Immature natural killer cell (primary cell): ENCODE measurements at regions not wholly inside any gene's neighbourhood (a gene's known extent, or its start where the extent isn't known, plus 50 kb on each side); places are given as distances from the start of the nearest gene placed in this dataset.

Source experiments
- DNase-seq, 3 donors: peaks; one replicate each; pipeline ENCODE4 v3.0.0; 2022; ENCODE audit warnings: mixed read lengths in 1 of 3
- H3K27ac Mint-ChIP-seq, 6 donors: one replicate each; pipeline ENCODE4 v1.8.0; 2020; ENCODE audit warnings: mixed read lengths in 6 of 6, mild to moderate bottlenecking in 5 of 6, inconsistent platforms in 4 of 6, moderate library complexity in 3 of 6
- H3K27me3 Mint-ChIP-seq, 3 donors: one replicate each; pipeline ENCODE4 v1.8.0; 2020 to 2021; ENCODE audit warnings: low read depth in 3 of 3, mild to moderate bottlenecking in 3 of 3, mixed read lengths in 3 of 3, moderate library complexity in 3 of 3, inconsistent platforms in 1 of 3
- H3K36me3 Mint-ChIP-seq, 3 donors: one replicate each; pipeline ENCODE4 v1.8.0; 2020; ENCODE audit warnings: mixed read lengths in 3 of 3, inconsistent platforms in 2 of 3, mild to moderate bottlenecking in 2 of 3
- H3K4me1 Mint-ChIP-seq, 2 donors: one replicate each; pipeline ENCODE4 v1.8.0; 2020; ENCODE audit warnings: inconsistent platforms in 2 of 2, mild to moderate bottlenecking in 2 of 2, mixed read lengths in 2 of 2, moderate library complexity in 1 of 2
- H3K4me3 Mint-ChIP-seq, 5 donors: one replicate each; pipeline ENCODE4 v1.8.0; 2020; ENCODE audit warnings: mild to moderate bottlenecking in 5 of 5, mixed read lengths in 5 of 5, inconsistent platforms in 3 of 5, moderate library complexity in 3 of 5
- H3K9me3 Mint-ChIP-seq, 6 donors: one replicate each; pipeline ENCODE4 v1.8.0; 2020; ENCODE audit warnings: mild to moderate bottlenecking in 6 of 6, mixed read lengths in 6 of 6, inconsistent platforms in 4 of 6, moderate library complexity in 3 of 6

- Mint-ChIP-seq H3K27ac (no peak overlapping the region), H3K36me3 (no peaks in the 10 kb centered on the region), H3K9me3 (no peaks in the 10 kb centered on the region), H3K27me3 (peaks cover 0 to 10% (median 3%) of the 10 kb centered on the region in 3 donors), H3K4me3 (no peak overlapping the region), H3K4me1 (no peaks in the 10 kb centered on the region)
- no peak for DNase-seq
Observed at GRCh38 chr21:38922474-38923235, 116.9 kb downstream of the ETS2 start.

GRCh38 chr21:38921511-38922251 is 116.0 kb downstream of the ETS2 start:
- no peak overlapping the region for H3K27ac Mint-ChIP-seq
- H3K9me3 Mint-ChIP-seq = no peaks in the 10 kb centered on the region
- H3K4me1 Mint-ChIP-seq = no peaks in the 10 kb centered on the region
- H3K4me3 Mint-ChIP-seq = no peak overlapping the region
- no peaks in the 10 kb centered on the region for H3K36me3 Mint-ChIP-seq
- no peak for DNase-seq
- H3K27me3 Mint-ChIP-seq = peaks cover 0 to 10% (median 3%) of the 10 kb centered on the region in 3 donors

GRCh38 chr21:38920631-38921398 is 115.1 kb downstream of the ETS2 start:
- Mint-ChIP-seq H3K27ac (no peak overlapping the region), H3K9me3 (no peaks in the 10 kb centered on the region), H3K4me1 (no peaks in the 10 kb centered on the region), H3K27me3 (peaks cover 0 to 10% (median 2%) of the 10 kb centered on the region in 3 donors), H3K4me3 (no peak overlapping the region), H3K36me3 (no peaks in the 10 kb centered on the region)
- no peak for DNase-seq

GRCh38 chr21:38918607-38919346 is 113.0 kb downstream of the ETS2 start:
- Mint-ChIP-seq H3K36me3 (no peaks in the 10 kb centered on the region), H3K9me3 (no peaks in the 10 kb centered on the region), H3K27me3 (peaks cover 0 to 10% (median 2%) of the 10 kb centered on the region in 3 donors), H3K4me3 (no peak overlapping the region), H3K4me1 (no peaks in the 10 kb centered on the region), H3K27ac (no peak overlapping the region)
- no peak for DNase-seq

GRCh38 chr21:38917043-38917774 is 111.5 kb downstream of the ETS2 start:
- no peaks in the 10 kb centered on the region for H3K36me3 Mint-ChIP-seq

GRCh38 chr21:38916214-38916964 is 110.7 kb downstream of the ETS2 start:
- Mint-ChIP-seq H3K4me3 (no peak overlapping the region), H3K27ac (no peak overlapping the region), H3K9me3 (no peaks in the 10 kb centered on the region), H3K4me1 (no peaks in the 10 kb centered on the region), H3K36me3 (no peaks in the 10 kb centered on the region), H3K27me3 (peaks cover 0 to 3% (median 2%) of the 10 kb centered on the region in 3 donors)
- no peak for DNase-seq

More at GRCh38 chr21:38917043-38917774, 111.5 kb downstream of the ETS2 start:
- DNase-seq = no peak
- H3K4me3 Mint-ChIP-seq = no peak overlapping the region
- no peaks in the 10 kb centered on the region for H3K4me1 Mint-ChIP-seq
- no peak overlapping the region for H3K27ac Mint-ChIP-seq
- peaks cover 0 to 3% (median 3%) of the 10 kb centered on the region in 3 donors for H3K27me3 Mint-ChIP-seq
- H3K9me3 Mint-ChIP-seq = no peaks in the 10 kb centered on the region

- no peak overlapping the region for H3K27ac Mint-ChIP-seq
- no peaks in the 10 kb centered on the region for H3K9me3 Mint-ChIP-seq
- no peaks in the 10 kb centered on the region for H3K4me1 Mint-ChIP-seq
- no peak for DNase-seq
- peaks cover 0 to 3% (median 2%) of the 10 kb centered on the region in 3 donors for H3K27me3 Mint-ChIP-seq
- H3K36me3 Mint-ChIP-seq = no peaks in the 10 kb centered on the region
- H3K4me3 Mint-ChIP-seq = no peak overlapping the region
Observed at GRCh38 chr21:38915546-38915945, 109.8 kb downstream of the ETS2 start.

- Mint-ChIP-seq H3K36me3 (no peaks in the 10 kb centered on the region), H3K4me3 (no peak overlapping the region)
Observed at GRCh38 chr21:38914528-38915293, 109.0 kb downstream of the ETS2 start.

GRCh38 chr21:38913893-38914527 is 108.3 kb downstream of the ETS2 start:
- Mint-ChIP-seq H3K36me3 (no peaks in the 10 kb centered on the region), H3K4me3 (no peak overlapping the region), H3K27me3 (peaks cover under 1 to 3% (median 2%) of the 10 kb centered on the region in 3 donors), H3K9me3 (no peaks in the 10 kb centered on the region), H3K4me1 (no peaks in the 10 kb centered on the region), H3K27ac (no peak overlapping the region)
- DNase-seq = no peak

More at GRCh38 chr21:38914528-38915293, 109.0 kb downstream of the ETS2 start:
- Mint-ChIP-seq H3K27ac (no peak overlapping the region), H3K4me1 (no peaks in the 10 kb centered on the region), H3K9me3 (no peaks in the 10 kb centered on the region), H3K27me3 (peaks cover 0 to 3% (median 2%) of the 10 kb centered on the region in 3 donors)
- DNase-seq = no peak

- peak overlapping the region in 1 of 5 donors; percentile 24 for H3K4me3 Mint-ChIP-seq
- H3K9me3 Mint-ChIP-seq = no peaks in the 10 kb centered on the region
- no peaks in the 10 kb centered on the region for H3K36me3 Mint-ChIP-seq
- no peak for DNase-seq
- H3K27me3 Mint-ChIP-seq = peaks cover 2 to 3% (median 2%) of the 10 kb centered on the region in 3 donors
- no peaks in the 10 kb centered on the region for H3K4me1 Mint-ChIP-seq
- peak overlapping the region in 1 of 6 donors; percentile 27 for H3K27ac Mint-ChIP-seq
Observed at GRCh38 chr21:38913120-38913892, 107.6 kb downstream of the ETS2 start.

- Mint-ChIP-seq H3K9me3 (no peaks in the 10 kb centered on the region), H3K27ac (no peak overlapping the region), H3K4me1 (no peaks in the 10 kb centered on the region), H3K4me3 (no peak overlapping the region), H3K27me3 (peaks cover under 1 to 3% (median 2%) of the 10 kb centered on the region in 3 donors), H3K36me3 (no peaks in the 10 kb centered on the region)
- no peak for DNase-seq
Observed at GRCh38 chr21:38912789-38913119, 107.0 kb downstream of the ETS2 start.
